ENCODE measurements at regions not wholly inside any gene's neighbourhood (a gene's known extent, or its start where the extent isn't known, plus 50 kb on each side); places are given as distances from the start of the nearest gene placed in this dataset.

- Histone ChIP-seq H3K18ac (ENCODE audit: extremely low read depth, low read length) (no peak overlapping the region; the same call in 1 of the 2 replicates), H3K4me3 (ENCODE audit: extremely low read depth in 1 of 4, insufficient read depth in 2 of 4, low read depth in 3 of 4, low read length in 4 of 4) (no peak overlapping the region), H4K20me1 (replicated peaks in 1 of 2; ENCODE audit: control insufficient read depth in 1 of 2, insufficient read depth in 2 of 2, low read length in 2 of 2) (peaks cover 0 to 7% of the 10 kb centered on the region in 2 experiments), H3K4me2 (ENCODE audit: insufficient read depth in 1 of 2, low read depth in 2 of 2, low read length in 2 of 2) (no peak overlapping the region), H2BK20ac (ENCODE audit: low read length) (no peak overlapping the region), H4K91ac (replicated peaks; ENCODE audit: insufficient read length, low read length) (no peak overlapping the region), H3K9ac (replicated peaks in 1 of 4; ENCODE audit: extremely low read depth in 1 of 4, low read depth in 3 of 4, low read length in 3 of 4) (no peak overlapping the region), H3K79me1 (ENCODE audit: low read depth, low read length) (no peaks in the 10 kb centered on the region), H4K5ac (ENCODE audit: insufficient read length, low read depth, low read length) (no peak overlapping the region), H3K36me3 (ENCODE audit: control insufficient read depth in 2 of 4, insufficient read depth in 4 of 4, low read length in 3 of 4) (peaks cover 0 to 6% (median 0%) of the 10 kb centered on the region in 4 experiments; a peak in 1 of 8 replicates), H2AK5ac (ENCODE audit: low read depth, low read length) (no peak overlapping the region), H3K9me3 (ENCODE audit: insufficient read depth in 2 of 2, low read depth in 1 of 2, low read length in 1 of 2) (peaks cover 0 to 9% of the 10 kb centered on the region in 2 experiments; a peak in 2 of 4 replicates), H3K27me3 (replicated peaks in 1 of 4; ENCODE audit: control insufficient read depth in 3 of 4, extremely low read depth in 1 of 4, insufficient read depth in 3 of 4, low read length in 3 of 4) (no peaks in the 10 kb centered on the region), H2BK5ac (ENCODE audit: low read depth, low read length) (no peak overlapping the region), H4K8ac (ENCODE audit: extremely low read depth, insufficient read depth, low read length) (no peak overlapping the region), H2BK120ac (replicated peaks; ENCODE audit: low read depth, low read length) (no peak overlapping the region), H2BK12ac (ENCODE audit: low read depth, low read length) (no peak overlapping the region), H3K14ac (ENCODE audit: insufficient read length) (no peak overlapping the region), H3K27ac (ENCODE audit: low read depth, low read length) (no peak overlapping the region), H3K56ac (replicated peaks; ENCODE audit: insufficient read length, low read depth, low read length) (no peak overlapping the region), H3K4me1 (replicated peaks in 1 of 4; ENCODE audit: control insufficient read depth in 3 of 4, insufficient read depth in 4 of 4, low read length in 3 of 4) (peaks cover 0 to 3% (median 1%) of the 10 kb centered on the region in 4 experiments; a peak in 2 of 7 replicates), H2BK15ac (ENCODE audit: low read length) (no peak overlapping the region), H3K23me2 (ENCODE audit: low read depth, low read length) (no peaks in the 10 kb centered on the region; the same call in 1 of the 2 replicates), H2AFZ (ENCODE audit: low read length) (no peak overlapping the region), H3K4ac (replicated peaks; ENCODE audit: insufficient read length, low read depth, low read length) (no peak overlapping the region), H3K79me2 (ENCODE audit: control insufficient read depth in 1 of 2, insufficient read depth in 2 of 2, low read length in 2 of 2) (peaks cover 0 to 9% of the 10 kb centered on the region in 2 experiments; a peak in 2 of 4 replicates), H3K23ac (ENCODE audit: insufficient read length) (no peak overlapping the region)
- CTCF ChIA-PET (ENCODE audit: partially characterized antibody): no interaction called here
- POLR2A ChIA-PET (ENCODE audit: partially characterized antibody): no interaction called here
- peak in 1 of 2 experiments; percentile 27 for DNase-seq (ENCODE audit: low read depth in 1 of 2, low spot score in 2 of 2)
- WGBS, 2 experiments (ENCODE audit: extremely low coverage in 1 of 2, insufficient coverage in 1 of 2, insufficient read length in 1 of 2, insufficient replicate concordance in 2 of 2, low coverage in 1 of 2, low lambda C conversion rate in 2 of 2, missing lambda C conversion rate in 1 of 2): 95% methylated on average over 25 of the region's 26 CpGs; no CpG with 5 or more reads in 1 of the 2 experiments
- FAIRE-seq: no peak
- TF ChIP-seq NANOG (IDR thresholded peaks at IDR 0.05; ENCODE audit: insufficient read depth, low read depth, low read length, poor library complexity, severe bottlenecking) (no peak), JUND (IDR thresholded peaks at IDR 0.05; ENCODE audit: low read length) (no peak), GTF2F1 (IDR thresholded peaks at IDR 0.05; ENCODE audit: borderline replicate concordance, low read depth, low read length) (no peak), TBP (IDR thresholded peaks at IDR 0.05; ENCODE audit: low read depth, low read length) (no peak), NRF1 (IDR thresholded peaks at IDR 0.05; ENCODE audit: low read depth, low read length) (no peak), JUN (IDR thresholded peaks at IDR 0.05; ENCODE audit: low read depth, low read length) (no peak), SAP30 (IDR thresholded peaks at IDR 0.05; ENCODE audit: insufficient read depth, insufficient replicate concordance, low read length) (no peak), SRF (IDR thresholded peaks at IDR 0.05; ENCODE audit: low read depth, low read length) (no peak), CHD1 (IDR thresholded peaks at IDR 0.05; ENCODE audit: low read depth, low read length) (no peak), TAF1 (IDR thresholded peaks at IDR 0.05; ENCODE audit: low read depth, low read length) (no peak), KDM4A (IDR thresholded peaks at IDR 0.05; ENCODE audit: low read depth, low read length, severe bottlenecking) (no peak), KDM5A (IDR thresholded peaks at IDR 0.05; ENCODE audit: low read length) (no peak), CBX5 (IDR thresholded peaks at IDR 0.05; ENCODE audit: low read depth, low read length) (no peak)
Observed at GRCh38 chr2:3114406-3115185, 263.0 kb downstream of the EIPR1 start.

Data from H1 (cell line).